Kidney (tissue), 13 donors: ENCODE measurements at regions not wholly inside any gene's neighbourhood (a gene's known extent, or its start where the extent isn't known, plus 50 kb on each side); places are given as distances from the start of the nearest gene placed in this dataset.

ENCODE experiments used
- DNase-seq, 5 donors: peaks; one replicate each; pipeline ENCODE4 v3.0.0-alpha.2; 2013 to 2020
- FAIRE-seq: peaks from 2 replicates; lab custom pipeline; 2012; peaks lifted over from hg19 to GRCh38; lab: Jason Lieb, UNC
- H3K27ac ChIP-seq, 2 donors: one replicate each; pipeline ENCODE4 v1.7.0; 2013; ENCODE audit warnings: low read depth in 2 of 2, low read length in 2 of 2, inconsistent platforms in 1 of 2
- H3K27me3 ChIP-seq: one replicate; pipeline ENCODE4 v1.7.1; 2013; ENCODE audit warnings: low read length, inconsistent platforms; ENCODE audit not compliant: control insufficient read depth, insufficient read depth
- H3K36me3 ChIP-seq, 3 donors: one replicate each; pipeline versions ENCODE4 v1.7.0 to v1.7.1; 2013; ENCODE audit warnings: low read length in 3 of 3, control low read depth in 1 of 3, inconsistent platforms in 1 of 3; ENCODE audit not compliant: insufficient read depth in 3 of 3, control insufficient read depth in 2 of 3
- H3K4me1 ChIP-seq, 3 donors: one replicate each; pipeline versions ENCODE4 v1.7.0 to v1.7.1; 2013; ENCODE audit warnings: low read length in 3 of 3, inconsistent platforms in 1 of 3, low read depth in 1 of 3; ENCODE audit not compliant: control insufficient read depth in 2 of 3, insufficient read depth in 2 of 3
- H3K4me3 ChIP-seq, 3 donors: one replicate each; pipeline versions ENCODE4 v1.7.0 to v1.8.1; 2013; ENCODE audit warnings: low read length in 3 of 3, control low read depth in 1 of 3, inconsistent platforms in 1 of 3
- H3K9ac ChIP-seq, 3 donors: one replicate each; pipeline versions ENCODE4 v1.7.0 to v1.7.1; 2013; ENCODE audit warnings: low read length in 3 of 3, control low read depth in 1 of 3, inconsistent platforms in 1 of 3
- H3K9me3 ChIP-seq, 3 donors: one replicate each; pipeline versions ENCODE4 v1.7.0 to v1.7.1; 2013; ENCODE audit warnings: low read length in 3 of 3, control low read depth in 1 of 3, inconsistent platforms in 1 of 3; ENCODE audit not compliant: control insufficient read depth in 2 of 3, insufficient read depth in 1 of 3
- intact Hi-C: fragments of 100-400 bp; cut with DNase I; formaldehyde crosslinking; loops from one replicate; pipeline ENCODE4 v1.11.1; 2022
- TF ChIP-seq, protein P1 (sequence below): IDR thresholded peaks from 3 replicates; pipeline ENCODE4 v1.5.1; 2012; ENCODE audit warnings: mild to moderate bottlenecking, moderate library complexity, borderline replicate concordance; ENCODE audit not compliant: insufficient read depth; ENCODE audit errors: extremely low read depth
- donor health status: control.
- donor health status: control.
- donor health status: control.
- donor health status: control.
- donor health status: control.
- donor health status: DM: yes; HTN: yes; CAD: no.
- donor health status: Normal renal cell carcinoma (clear cell type).

DNA sequence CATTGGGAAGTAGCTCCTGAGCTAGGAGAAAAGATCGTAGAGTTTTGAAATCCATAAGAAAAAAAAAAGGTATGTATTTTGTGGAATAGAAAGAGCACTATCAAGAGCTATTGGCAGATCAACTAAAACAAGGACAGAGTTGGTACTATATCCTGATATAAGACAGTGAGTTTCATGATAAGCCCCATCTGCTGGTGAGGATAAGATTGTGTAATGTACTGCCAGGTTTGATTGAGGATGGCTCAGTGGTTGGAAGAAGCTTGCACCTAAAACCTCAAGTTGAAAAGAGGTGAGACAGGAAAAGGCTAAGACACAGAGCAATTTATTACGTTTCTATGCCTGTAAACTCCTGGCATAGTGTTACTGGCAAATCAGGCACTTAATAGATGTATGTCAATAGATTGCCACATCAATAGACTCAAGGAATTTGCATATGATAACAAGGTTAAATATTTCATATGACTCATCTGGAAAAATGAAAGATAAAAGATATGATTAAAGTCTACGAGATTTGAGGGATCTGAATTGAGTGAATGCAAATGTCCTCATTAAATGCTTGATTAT, 525.6 kb downstream of the FLRT2 start:
- intact Hi-C loops = no loop called here
- H3K36me3 ChIP-seq = no peaks in the 10 kb centered on the region
- FAIRE-seq (no peak), DNase-seq (no peak)
- H3K9me3 ChIP-seq = no peaks in the 10 kb centered on the region
- H3K9ac ChIP-seq = no peak overlapping the region
- H3K27me3 ChIP-seq = no peaks in the 10 kb centered on the region
- H3K4me1 ChIP-seq = no peaks in the 10 kb centered on the region
- no peak overlapping the region for H3K27ac ChIP-seq
- no peak overlapping the region for H3K4me3 ChIP-seq
- TF ChIP-seq, protein P1, sequence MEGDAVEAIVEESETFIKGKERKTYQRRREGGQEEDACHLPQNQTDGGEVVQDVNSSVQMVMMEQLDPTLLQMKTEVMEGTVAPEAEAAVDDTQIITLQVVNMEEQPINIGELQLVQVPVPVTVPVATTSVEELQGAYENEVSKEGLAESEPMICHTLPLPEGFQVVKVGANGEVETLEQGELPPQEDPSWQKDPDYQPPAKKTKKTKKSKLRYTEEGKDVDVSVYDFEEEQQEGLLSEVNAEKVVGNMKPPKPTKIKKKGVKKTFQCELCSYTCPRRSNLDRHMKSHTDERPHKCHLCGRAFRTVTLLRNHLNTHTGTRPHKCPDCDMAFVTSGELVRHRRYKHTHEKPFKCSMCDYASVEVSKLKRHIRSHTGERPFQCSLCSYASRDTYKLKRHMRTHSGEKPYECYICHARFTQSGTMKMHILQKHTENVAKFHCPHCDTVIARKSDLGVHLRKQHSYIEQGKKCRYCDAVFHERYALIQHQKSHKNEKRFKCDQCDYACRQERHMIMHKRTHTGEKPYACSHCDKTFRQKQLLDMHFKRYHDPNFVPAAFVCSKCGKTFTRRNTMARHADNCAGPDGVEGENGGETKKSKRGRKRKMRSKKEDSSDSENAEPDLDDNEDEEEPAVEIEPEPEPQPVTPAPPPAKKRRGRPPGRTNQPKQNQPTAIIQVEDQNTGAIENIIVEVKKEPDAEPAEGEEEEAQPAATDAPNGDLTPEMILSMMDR = no peak

DNA sequence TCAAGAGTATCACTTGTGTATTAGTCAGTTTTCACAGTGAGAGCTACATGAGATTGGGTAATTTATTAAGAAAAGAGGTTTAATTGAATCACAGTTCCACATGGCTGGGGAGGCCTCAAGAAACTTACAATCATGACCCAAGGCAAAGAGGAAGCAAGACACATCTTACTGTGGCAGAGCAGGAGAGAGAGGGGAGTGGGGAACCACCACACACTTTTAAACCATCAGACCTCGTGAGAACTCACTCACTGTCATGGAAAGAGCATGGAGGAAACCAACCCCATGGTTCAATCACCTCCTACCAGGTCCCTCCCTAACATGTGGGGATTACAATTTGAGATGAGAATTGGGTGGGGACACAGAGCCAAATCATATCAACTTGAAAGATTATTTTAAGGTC, 522.9 kb downstream of the FLRT2 start:
- intact Hi-C loops = no loop called here
- Histone ChIP-seq H3K27ac (no peak overlapping the region), H3K9ac (no peak overlapping the region), H3K27me3 (no peaks in the 10 kb centered on the region), H3K9me3 (no peaks in the 10 kb centered on the region), H3K36me3 (no peaks in the 10 kb centered on the region), H3K4me1 (no peaks in the 10 kb centered on the region), H3K4me3 (no peak overlapping the region)
- no peak for FAIRE-seq
- no peak for DNase-seq
- TF ChIP-seq, protein P1 = no peak

DNA sequence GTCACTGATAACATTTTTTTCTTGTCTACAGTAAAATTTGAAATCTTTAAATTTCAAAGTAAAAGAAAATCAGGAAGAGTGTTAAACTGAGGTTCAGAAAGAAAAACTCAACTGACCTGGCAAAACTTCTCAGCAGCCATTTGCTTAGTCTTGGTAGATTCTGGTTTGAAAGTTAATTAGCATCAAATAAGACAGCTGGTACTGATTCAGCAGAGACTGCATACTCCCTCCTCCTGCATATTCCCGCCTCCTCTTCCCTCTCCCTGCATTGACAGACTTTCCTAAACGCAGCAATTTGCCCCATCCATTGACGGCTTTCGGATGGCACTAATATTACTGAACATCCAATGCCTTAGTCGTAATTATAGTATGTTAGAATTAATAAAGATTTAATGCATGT, 520.8 kb downstream of the FLRT2 start:
- intact Hi-C loops = no loop called here

More for the DNA sequence above, 520.8 kb downstream of the FLRT2 start:
- DNase-seq = no peak
- Histone ChIP-seq H3K9me3 (no peaks in the 10 kb centered on the region), H3K9ac (no peak overlapping the region), H3K4me1 (no peaks in the 10 kb centered on the region), H3K4me3 (no peak overlapping the region), H3K36me3 (no peaks in the 10 kb centered on the region), H3K27ac (no peak overlapping the region), H3K27me3 (no peaks in the 10 kb centered on the region)
- TF ChIP-seq, protein P1 = no peak
- FAIRE-seq = no peak
